Tibial nerve (tissue), 4 donors: ENCODE measurements at regions not wholly inside any gene's neighbourhood (a gene's known extent, or its start where the extent isn't known, plus 50 kb on each side); places are given as distances from the start of the nearest gene placed in this dataset.

Experiments
- DNase-seq, 2 donors: peaks; one replicate each; pipeline ENCODE4 v3.0.0-alpha.2; 2019; ENCODE audit warnings: low spot score in 2 of 2
- H3K27ac ChIP-seq, 4 donors: fragments of 200-600 bp; sonication (generic) in 3 of 4; one replicate each; pipeline ENCODE4 v1.5.1; 2017 to 2019; ENCODE audit warnings: mild to moderate bottlenecking in 1 of 4
- H3K27me3 ChIP-seq, 2 donors: fragments of 200-600 bp; sonication (generic) in 1 of 2; one replicate each; pipeline versions ENCODE4 v1.5.1 to v1.6.0; 2017 to 2019
- H3K36me3 ChIP-seq, 3 donors: fragments of 200-600 bp; sonication (generic); one replicate each; pipeline ENCODE4 v1.5.1; 2018 to 2019
- H3K4me1 ChIP-seq, 4 donors: fragments of 200-600 bp; sonication (generic) in 3 of 4; one replicate each; pipeline ENCODE4 v1.5.1; 2017 to 2019
- H3K4me3 ChIP-seq, 4 donors: fragments of 200-600 bp; sonication (generic) in 3 of 4; one replicate each; pipeline ENCODE4 v1.5.1; 2017 to 2019; ENCODE audit warnings: mild to moderate bottlenecking in 1 of 4, moderate library complexity in 1 of 4
- H3K9me3 ChIP-seq, 4 donors: fragments of 200-600 bp; sonication (generic) in 3 of 4; one replicate each; pipeline ENCODE4 v1.5.1; 2017 to 2019
- CTCF ChIP-seq, 5 experiments: fragments of 200-600 bp in 3 of 5; fragments of 450-650 bp in 2 of 5; sonication (generic) in 3 of 5; IDR thresholded peaks; one replicate each; pipeline ENCODE4 v1.5.1; 2016 to 2019; ENCODE audit warnings: antibody characterized with exemption in 5 of 5, mild to moderate bottlenecking in 3 of 5, moderate library complexity in 2 of 5
- EP300 ChIP-seq, 2 donors: sonication (generic); formaldehyde crosslinking; IDR thresholded peaks; one replicate each; pipeline ENCODE4 v1.6.1; 2017; ENCODE audit warnings: antibody characterized with exemption in 2 of 2, mild to moderate bottlenecking in 1 of 2
- POLR2A ChIP-seq, 2 donors: fragments of 450-650 bp; IDR thresholded peaks; one replicate each; pipeline ENCODE4 v1.6.1; 2017; ENCODE audit warnings: antibody characterized with exemption in 2 of 2, mild to moderate bottlenecking in 2 of 2, moderate library complexity in 2 of 2
- WGBS, 2 donors: methylation state at CpG; one replicate each; pipeline ENCODE4 v1.1.5; 2018; 5-methylcytosine and 5-hydroxymethylcytosine counted together

- TF ChIP-seq EP300 (IDR thresholded peaks at IDR 0.05) (no peak), CTCF (IDR thresholded peaks at IDR 0.05) (no peak), POLR2A (IDR thresholded peaks at IDR 0.05) (no peak)
- no peak overlapping the region for H3K27ac ChIP-seq
- H3K27me3 ChIP-seq = no peaks in the 10 kb centered on the region
- H3K4me3 ChIP-seq = no peak overlapping the region
- no peaks in the 10 kb centered on the region for H3K4me1 ChIP-seq
- H3K9me3 ChIP-seq = peaks cover 0 to 14% (median 0%) of the 10 kb centered on the region in 4 donors
- no peaks in the 10 kb centered on the region for H3K36me3 ChIP-seq
- WGBS, 2 donors = 68 to 75% methylated on average over 4 of the region's 4 CpGs
- no peak for DNase-seq
Measured at GRCh38 chr3:14057701-14058100, 67.0 kb downstream of the CHCHD4 start.

GRCh38 chr3:14047841-14048240 is 76.8 kb downstream of the CHCHD4 start:
- no peak overlapping the region for H3K27ac ChIP-seq
- no peaks in the 10 kb centered on the region for H3K9me3 ChIP-seq
- TF ChIP-seq EP300 (IDR thresholded peaks at IDR 0.05) = no peak
- no peak for TF ChIP-seq POLR2A (IDR thresholded peaks at IDR 0.05)
- no peak for TF ChIP-seq CTCF (IDR thresholded peaks at IDR 0.05)
- no peaks in the 10 kb centered on the region for H3K36me3 ChIP-seq
- no peak overlapping the region for H3K4me3 ChIP-seq
- H3K4me1 ChIP-seq = peaks cover 0 to under 1% (median 0%) of the 10 kb centered on the region in 4 donors
- DNase-seq = no peak
- no peaks in the 10 kb centered on the region for H3K27me3 ChIP-seq

- TF ChIP-seq CTCF (IDR thresholded peaks at IDR 0.05) (no peak), EP300 (IDR thresholded peaks at IDR 0.05) (no peak), POLR2A (IDR thresholded peaks at IDR 0.05) (no peak)
- H3K36me3 ChIP-seq = no peaks in the 10 kb centered on the region
- DNase-seq = no peak
- H3K4me1 ChIP-seq = peaks cover 0 to 3% (median 0%) of the 10 kb centered on the region in 4 donors
- no peaks in the 10 kb centered on the region for H3K9me3 ChIP-seq
- H3K27me3 ChIP-seq = no peaks in the 10 kb centered on the region
- no peak overlapping the region for H3K27ac ChIP-seq
- peak overlapping the region in 1 of 4 donors; percentile 3 for H3K4me3 ChIP-seq
- 49 to 57% methylated on average over 5 of the region's 5 CpGs for WGBS, 2 donors
Measured at GRCh38 chr3:14047027-14047426, 77.6 kb downstream of the CHCHD4 start.

GRCh38 chr3:14042680-14043079 is 82.0 kb downstream of the CHCHD4 start:
- DNase-seq = no peak
- WGBS, 2 donors = 50 to 62% methylated on average over 3 of the region's 3 CpGs
- no peak overlapping the region for H3K27ac ChIP-seq
- peaks cover 0 to 3% (median 0%) of the 10 kb centered on the region in 4 donors for H3K4me1 ChIP-seq
- no peak for TF ChIP-seq EP300 (IDR thresholded peaks at IDR 0.05)
- no peak for TF ChIP-seq CTCF (IDR thresholded peaks at IDR 0.05)
- TF ChIP-seq POLR2A (IDR thresholded peaks at IDR 0.05) = no peak
- H3K9me3 ChIP-seq = peaks cover 0 to 7% (median 0%) of the 10 kb centered on the region in 4 donors
- H3K4me3 ChIP-seq = no peak overlapping the region
- H3K36me3 ChIP-seq = no peaks in the 10 kb centered on the region
- H3K27me3 ChIP-seq = no peaks in the 10 kb centered on the region

- Histone ChIP-seq H3K4me3 (no peak overlapping the region), H3K4me1 (peaks cover 0 to 3% (median 0%) of the 10 kb centered on the region in 4 donors), H3K9me3 (peaks cover 0 to 38% (median 0%) of the 10 kb centered on the region in 4 donors), H3K36me3 (no peaks in the 10 kb centered on the region), H3K27ac (no peak overlapping the region), H3K27me3 (no peaks in the 10 kb centered on the region)
- WGBS, 2 donors = 19 to 20% methylated on average over 2 of the region's 2 CpGs
- no peak for DNase-seq
- TF ChIP-seq CTCF (IDR thresholded peaks at IDR 0.05) = no peak
- no peak for TF ChIP-seq EP300 (IDR thresholded peaks at IDR 0.05)
- TF ChIP-seq POLR2A (IDR thresholded peaks at IDR 0.05) = no peak
Measured at GRCh38 chr3:14039149-14039548, 85.5 kb downstream of the CHCHD4 start.
